H9 (cell line): ENCODE measurements at regions not wholly inside any gene's neighbourhood (a gene's known extent, or its start where the extent isn't known, plus 50 kb on each side); places are given as distances from the start of the nearest gene placed in this dataset.

ENCODE experiments used
- DNase-seq: peaks from one replicate; pipeline ENCODE4 v3.0.0-alpha.2; 2017
- H2AFZ ChIP-seq: one replicate; pipeline ENCODE4 v1.6.1; 2013; ENCODE audit warnings: mild to moderate bottlenecking, low read length, control low read depth, moderate library complexity
- H2AK5ac ChIP-seq: 2 replicates; pipeline ENCODE4 v1.6.1; 2013; ENCODE audit warnings: low read length, control low read depth, mixed read lengths; ENCODE audit not compliant: insufficient read length
- H2BK120ac ChIP-seq: one replicate; pipeline ENCODE4 v1.6.1; 2013; ENCODE audit warnings: low read depth, mild to moderate bottlenecking, low read length, control low read depth, inconsistent platforms; ENCODE audit not compliant: poor library complexity, severe bottlenecking
- H2BK12ac ChIP-seq: 2 replicates; pipeline ENCODE4 v1.6.1; 2013; ENCODE audit warnings: low read length, control low read depth, mixed read lengths, low read depth; ENCODE audit not compliant: insufficient read length
- H2BK15ac ChIP-seq: 2 replicates; pipeline ENCODE4 v1.6.1; 2013; ENCODE audit warnings: low read depth, low read length, control low read depth
- H2BK20ac ChIP-seq: one replicate; pipeline ENCODE4 v1.6.1; 2013; ENCODE audit warnings: low read depth, mild to moderate bottlenecking, low read length, control low read depth, inconsistent platforms; ENCODE audit not compliant: poor library complexity, severe bottlenecking
- H2BK5ac ChIP-seq: 2 replicates; pipeline ENCODE4 v1.6.1; 2013; ENCODE audit warnings: low read length, control low read depth, mixed read lengths; ENCODE audit not compliant: insufficient read length
- H3K14ac ChIP-seq: 2 replicates; pipeline ENCODE4 v1.6.1; 2013; ENCODE audit warnings: low read length, control low read depth; ENCODE audit not compliant: insufficient read depth
- H3K18ac ChIP-seq: 2 replicates; pipeline ENCODE4 v1.6.1; 2013; ENCODE audit warnings: low read depth, mild to moderate bottlenecking, mixed read lengths, low read length, control low read depth; ENCODE audit not compliant: insufficient read length
- H3K23ac ChIP-seq: 2 replicates; pipeline ENCODE4 v1.6.1; 2013; ENCODE audit warnings: low read length, control low read depth, mixed read lengths, low read depth; ENCODE audit not compliant: insufficient read length
- H3K23me2 ChIP-seq: 2 replicates; pipeline ENCODE4 v1.6.1; 2013; ENCODE audit warnings: low read depth, mild to moderate bottlenecking, mixed read lengths, low read length, control low read depth; ENCODE audit not compliant: insufficient read length, poor library complexity, severe bottlenecking
- H3K27ac ChIP-seq: 2 replicates; pipeline ENCODE4 v1.5.1; 2013; ENCODE audit warnings: low read length, control low read depth, mixed read lengths, low read depth; ENCODE audit not compliant: insufficient read length
- H3K27me3 ChIP-seq: 2 replicates; pipeline ENCODE4 v1.6.1; 2013; ENCODE audit warnings: low read length, control low read depth, inconsistent platforms; ENCODE audit not compliant: insufficient read depth
- H3K4ac ChIP-seq: 2 replicates; pipeline ENCODE4 v1.6.1; 2013; ENCODE audit warnings: low read depth, mild to moderate bottlenecking, control low read depth, inconsistent platforms, low read length, moderate library complexity
- H3K4me1 ChIP-seq: 2 replicates; pipeline ENCODE4 v1.6.1; 2013; ENCODE audit warnings: low read length, control low read depth, inconsistent platforms; ENCODE audit not compliant: insufficient read depth
- H3K4me2 ChIP-seq: 2 replicates; pipeline ENCODE4 v1.6.1; 2013; ENCODE audit warnings: low read length, control low read depth, mixed read lengths; ENCODE audit not compliant: insufficient read length, insufficient read depth
- H3K56ac ChIP-seq: 2 replicates; pipeline ENCODE4 v1.6.1; 2013; ENCODE audit warnings: low read depth, mild to moderate bottlenecking, mixed read lengths, low read length, control low read depth; ENCODE audit not compliant: insufficient read length
- H3K79me1 ChIP-seq: 2 replicates; pipeline ENCODE4 v1.6.1; 2013; ENCODE audit warnings: low read depth, mild to moderate bottlenecking, moderate library complexity, low read length, control low read depth, inconsistent platforms; ENCODE audit not compliant: insufficient read depth, poor library complexity, severe bottlenecking
- H3K79me2 ChIP-seq: 2 replicates; pipeline ENCODE4 v1.6.1; 2013; ENCODE audit warnings: low read length, control low read depth, inconsistent platforms; ENCODE audit not compliant: insufficient read depth
- H3K9ac ChIP-seq: 2 replicates; pipeline ENCODE4 v1.6.1; 2013; ENCODE audit warnings: low read length, control low read depth, mixed read lengths; ENCODE audit not compliant: insufficient read length; ENCODE audit errors: extremely low read depth
- H3K9me3 ChIP-seq: one replicate; pipeline ENCODE4 v1.6.1; 2013; ENCODE audit warnings: low read depth, low read length, inconsistent platforms; ENCODE audit not compliant: control insufficient read depth
- H3T11ph ChIP-seq: one replicate; pipeline ENCODE4 v1.6.1; 2013; ENCODE audit warnings: mild to moderate bottlenecking, low read length, control low read depth, inconsistent platforms
- H4K20me1 ChIP-seq: one replicate; pipeline ENCODE4 v1.6.1; 2013; ENCODE audit not compliant: control insufficient read depth, insufficient read length, insufficient read depth
- H4K5ac ChIP-seq: 2 replicates; pipeline ENCODE4 v1.6.1; 2013; ENCODE audit warnings: low read depth, mild to moderate bottlenecking, mixed read lengths, low read length, control low read depth; ENCODE audit not compliant: insufficient read length
- H4K8ac ChIP-seq: replicated peaks from 2 replicates; pipeline ENCODE4 v1.6.1; 2013; ENCODE audit warnings: low read length, control low read depth, mixed read lengths, low read depth; ENCODE audit not compliant: insufficient read length
- H4K91ac ChIP-seq: 2 replicates; pipeline ENCODE4 v1.6.1; 2013; ENCODE audit warnings: low read depth, mild to moderate bottlenecking, moderate library complexity, mixed read lengths, low read length, control low read depth; ENCODE audit not compliant: insufficient read length
- H3K27ac Mint-ChIP-seq, 3 experiments: 2 replicates in 2 of 3; 3 replicates in 1 of 3; pipeline ENCODE4 v1.8.0; 2020 to 2021; ENCODE audit warnings: mixed read lengths in 3 of 3, mild to moderate bottlenecking in 1 of 3, moderate library complexity in 1 of 3
- H3K27me3 Mint-ChIP-seq: 2 replicates; pipeline ENCODE4 v1.8.0; 2021; ENCODE audit warnings: low read depth, mild to moderate bottlenecking, moderate library complexity, mixed read lengths
- H3K36me3 Mint-ChIP-seq, 3 experiments: 2 replicates in 2 of 3; 3 replicates in 1 of 3; pipeline ENCODE4 v1.8.0; 2020 to 2021; ENCODE audit warnings: low read depth in 3 of 3, mixed read lengths in 3 of 3; ENCODE audit not compliant: insufficient read depth in 1 of 3
- H3K4me1 Mint-ChIP-seq, 2 experiments: 2 replicates each; pipeline ENCODE4 v1.8.0; 2020; ENCODE audit warnings: mixed read lengths in 2 of 2
- H3K4me3 Mint-ChIP-seq, 2 experiments: 2 replicates in 1 of 2; 3 replicates in 1 of 2; pipeline ENCODE4 v1.8.0; 2020 to 2021; ENCODE audit warnings: mild to moderate bottlenecking in 2 of 2, mixed read lengths in 2 of 2, moderate library complexity in 1 of 2
- H3K9me3 Mint-ChIP-seq, 2 experiments: 2 replicates in 1 of 2; 3 replicates in 1 of 2; pipeline ENCODE4 v1.8.0; 2020; ENCODE audit warnings: mild to moderate bottlenecking in 2 of 2, mixed read lengths in 2 of 2, moderate library complexity in 1 of 2
- WGBS: extraction: QIAGEN DNeasy Blood & Tissue Kit; methylation state at CpG from one replicate; pipeline ENCODE4 v1.1.7; 2013; ENCODE audit warnings: missing lambda C conversion rate, low lambda C conversion rate, mixed read lengths; ENCODE audit not compliant: insufficient read length; ENCODE audit errors: extremely low coverage; 5-methylcytosine and 5-hydroxymethylcytosine counted together
- TF ChIP-seq, protein P1 (sequence below): fragments of 200-600 bp; sonication (generic); conservative IDR thresholded peaks from 3 replicates; pipeline ENCODE4 v1.8.0; 2021; ENCODE audit warnings: antibody characterized with exemption, mild to moderate bottlenecking

DNA sequence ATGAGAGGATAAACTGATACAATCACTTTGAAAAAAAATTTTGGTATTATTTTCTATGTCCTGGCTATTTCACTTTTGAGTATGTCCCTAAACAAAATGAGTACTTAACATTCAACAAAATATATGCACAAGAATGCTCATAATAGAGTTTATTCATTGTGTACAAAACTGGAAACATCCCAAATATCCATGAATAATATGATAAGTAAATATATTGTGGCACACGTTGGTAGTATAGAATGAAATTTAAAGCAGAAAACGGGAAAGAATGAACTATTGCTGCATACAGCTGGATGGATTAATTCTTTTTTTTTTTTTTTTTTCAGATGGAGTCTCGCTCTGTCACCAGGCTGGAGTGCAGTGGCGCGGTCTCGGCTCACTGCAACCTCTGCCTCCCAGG lies 725.2 kb downstream of the LTN1 start:
- Mint-ChIP-seq H3K4me1 (no peaks in the 10 kb centered on the region), H3K4me3 (no peak overlapping the region), H3K27me3 (no peaks in the 10 kb centered on the region), H3K9me3 (no peaks in the 10 kb centered on the region), H3K36me3 (no peaks in the 10 kb centered on the region), H3K27ac (no peak overlapping the region)
- Histone ChIP-seq H3K9ac (no peak overlapping the region), H3K18ac (no peak overlapping the region), H3K14ac (no peak overlapping the region), H4K20me1 (no peaks in the 10 kb centered on the region), H4K5ac (no peak overlapping the region), H2BK120ac (no peak overlapping the region), H4K91ac (no peak overlapping the region), H4K8ac (no peak overlapping the region), H3T11ph (no peak overlapping the region), H3K23me2 (no peaks in the 10 kb centered on the region), H3K4me1 (no peaks in the 10 kb centered on the region), H3K27ac (no peak overlapping the region), H2BK15ac (no peak overlapping the region), H2BK12ac (no peak overlapping the region), H2AFZ (no peak overlapping the region), H3K79me2 (no peaks in the 10 kb centered on the region), H3K56ac (no peak overlapping the region), H3K79me1 (no peaks in the 10 kb centered on the region), H2BK5ac (no peak overlapping the region), H3K27me3 (no peaks in the 10 kb centered on the region), H3K4me2 (no peak overlapping the region), H3K23ac (no peak overlapping the region), H3K4ac (no peak overlapping the region), H2AK5ac (no peak overlapping the region), H3K9me3 (no peaks in the 10 kb centered on the region), H2BK20ac (no peak overlapping the region)
- TF ChIP-seq, protein P1, sequence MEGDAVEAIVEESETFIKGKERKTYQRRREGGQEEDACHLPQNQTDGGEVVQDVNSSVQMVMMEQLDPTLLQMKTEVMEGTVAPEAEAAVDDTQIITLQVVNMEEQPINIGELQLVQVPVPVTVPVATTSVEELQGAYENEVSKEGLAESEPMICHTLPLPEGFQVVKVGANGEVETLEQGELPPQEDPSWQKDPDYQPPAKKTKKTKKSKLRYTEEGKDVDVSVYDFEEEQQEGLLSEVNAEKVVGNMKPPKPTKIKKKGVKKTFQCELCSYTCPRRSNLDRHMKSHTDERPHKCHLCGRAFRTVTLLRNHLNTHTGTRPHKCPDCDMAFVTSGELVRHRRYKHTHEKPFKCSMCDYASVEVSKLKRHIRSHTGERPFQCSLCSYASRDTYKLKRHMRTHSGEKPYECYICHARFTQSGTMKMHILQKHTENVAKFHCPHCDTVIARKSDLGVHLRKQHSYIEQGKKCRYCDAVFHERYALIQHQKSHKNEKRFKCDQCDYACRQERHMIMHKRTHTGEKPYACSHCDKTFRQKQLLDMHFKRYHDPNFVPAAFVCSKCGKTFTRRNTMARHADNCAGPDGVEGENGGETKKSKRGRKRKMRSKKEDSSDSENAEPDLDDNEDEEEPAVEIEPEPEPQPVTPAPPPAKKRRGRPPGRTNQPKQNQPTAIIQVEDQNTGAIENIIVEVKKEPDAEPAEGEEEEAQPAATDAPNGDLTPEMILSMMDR = no peak
- no peak for DNase-seq
- WGBS = no CpG with 5 or more reads among the region's 6 CpGs
